IMR-90 (cell line): ENCODE measurements at regions not wholly inside any gene's neighbourhood (a gene's known extent, or its start where the extent isn't known, plus 50 kb on each side); places are given as distances from the start of the nearest gene placed in this dataset.

Experiments used
- BHLHE40 ChIP-seq: fragments of 150-350 bp; IDR thresholded peaks from 2 replicates; pipeline ENCODE4 v1.6.1; 2016; ENCODE audit warnings: mild to moderate bottlenecking, low read depth, low read length
- CEBPB ChIP-seq: IDR thresholded peaks from 2 replicates; pipeline ENCODE4 v1.6.1; 2012; ENCODE audit warnings: low read depth, low read length, improper control_type of control experiment
- CTCF ChIP-seq: conservative IDR thresholded peaks from 2 replicates; pipeline ENCODE4 v1.5.1; 2012; ENCODE audit warnings: mild to moderate bottlenecking, low read depth, low read length, improper control_type of control experiment
- ELK1 ChIP-seq: fragments of 150-350 bp; IDR thresholded peaks from 2 replicates; pipeline ENCODE4 v1.6.1; 2016; ENCODE audit warnings: low read depth, mild to moderate bottlenecking, low read length, moderate library complexity, borderline replicate concordance
- MAFK ChIP-seq: IDR thresholded peaks from 2 replicates; pipeline ENCODE4 v1.6.1; 2012; ENCODE audit warnings: low read depth, low read length, improper control_type of control experiment
- MXI1 ChIP-seq: IDR thresholded peaks from 2 replicates; pipeline ENCODE4 v1.6.1; 2012; ENCODE audit warnings: low read depth, mild to moderate bottlenecking, low read length, moderate library complexity, borderline replicate concordance
- NFE2L2 ChIP-seq: fragments of 150-350 bp; IDR thresholded peaks from 2 replicates; pipeline ENCODE4 v1.6.1; 2016; ENCODE audit warnings: low read depth, mild to moderate bottlenecking, low read length
- POLR2A ChIP-seq: IDR thresholded peaks from 2 replicates; pipeline ENCODE4 v1.6.1; 2012; ENCODE audit warnings: mild to moderate bottlenecking, low read depth, low read length
- RAD21 ChIP-seq: IDR thresholded peaks from 2 replicates; pipeline ENCODE4 v1.6.1; 2012; ENCODE audit warnings: low read length, improper control_type of control experiment
- RCOR1 ChIP-seq: IDR thresholded peaks from 2 replicates; pipeline ENCODE4 v1.6.1; 2012; ENCODE audit warnings: mild to moderate bottlenecking, low read length, improper control_type of control experiment; ENCODE audit not compliant: insufficient replicate concordance
- RFX5 ChIP-seq: IDR thresholded peaks from 2 replicates; pipeline ENCODE4 v1.8.0; 2012; ENCODE audit warnings: low read depth, mild to moderate bottlenecking, low read length, moderate library complexity
- SMC3 ChIP-seq: fragments of 150-350 bp; IDR thresholded peaks from 2 replicates; pipeline ENCODE4 v1.6.1; 2016; ENCODE audit warnings: low read depth, mild to moderate bottlenecking, antibody characterized with exemption, low read length, moderate library complexity
- USF2 ChIP-seq: fragments of 150-350 bp; IDR thresholded peaks from 2 replicates; pipeline ENCODE4 v1.6.1; 2017; ENCODE audit warnings: mild to moderate bottlenecking, antibody characterized with exemption, low read length, low read depth

DNA sequence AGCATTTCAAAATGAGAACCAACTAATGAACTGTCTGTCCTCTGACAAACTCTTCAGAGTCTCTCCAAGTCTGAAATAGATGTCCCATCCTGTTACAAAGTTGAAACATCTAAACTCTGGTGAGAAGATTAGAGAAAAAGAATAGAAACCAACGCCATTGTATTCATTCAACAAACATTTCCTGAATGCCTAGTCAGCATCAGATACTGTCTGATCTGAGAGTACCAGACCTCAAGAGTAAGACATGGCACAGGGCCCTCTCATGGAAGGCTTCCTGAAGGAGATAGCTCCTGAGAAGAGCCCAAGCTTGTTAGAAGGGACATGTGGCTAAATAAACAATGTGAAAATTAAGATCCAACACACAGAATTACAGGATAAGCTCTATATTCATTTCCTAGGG lies 164.1 kb upstream of the LRRN1 start:
- TF ChIP-seq CTCF (no peak), ELK1 (no peak), RAD21 (no peak), CEBPB (no peak), SMC3 (no peak), POLR2A (no peak), BHLHE40 (no peak), USF2 (no peak), NFE2L2 (no peak), RFX5 (no peak), MXI1 (no peak), MAFK (no peak), RCOR1 (no peak)
